Activated CD4-positive, alpha-beta T cell treated with anti-CD3 and anti-CD28 coated beads, Interleukin-2, Interleukin-6, amounts not matched to agents 100 ng/mL and 50 ng/mL, durations not matched to agents 16 hours and 8 hours (primary cell): ENCODE measurements at regions not wholly inside any gene's neighbourhood (a gene's known extent, or its start where the extent isn't known, plus 50 kb on each side); places are given as distances from the start of the nearest gene placed in this dataset.

Experiments used
- DNase-seq: peaks from one replicate; pipeline ENCODE4 v3.0.0-alpha.2; 2020

DNA sequence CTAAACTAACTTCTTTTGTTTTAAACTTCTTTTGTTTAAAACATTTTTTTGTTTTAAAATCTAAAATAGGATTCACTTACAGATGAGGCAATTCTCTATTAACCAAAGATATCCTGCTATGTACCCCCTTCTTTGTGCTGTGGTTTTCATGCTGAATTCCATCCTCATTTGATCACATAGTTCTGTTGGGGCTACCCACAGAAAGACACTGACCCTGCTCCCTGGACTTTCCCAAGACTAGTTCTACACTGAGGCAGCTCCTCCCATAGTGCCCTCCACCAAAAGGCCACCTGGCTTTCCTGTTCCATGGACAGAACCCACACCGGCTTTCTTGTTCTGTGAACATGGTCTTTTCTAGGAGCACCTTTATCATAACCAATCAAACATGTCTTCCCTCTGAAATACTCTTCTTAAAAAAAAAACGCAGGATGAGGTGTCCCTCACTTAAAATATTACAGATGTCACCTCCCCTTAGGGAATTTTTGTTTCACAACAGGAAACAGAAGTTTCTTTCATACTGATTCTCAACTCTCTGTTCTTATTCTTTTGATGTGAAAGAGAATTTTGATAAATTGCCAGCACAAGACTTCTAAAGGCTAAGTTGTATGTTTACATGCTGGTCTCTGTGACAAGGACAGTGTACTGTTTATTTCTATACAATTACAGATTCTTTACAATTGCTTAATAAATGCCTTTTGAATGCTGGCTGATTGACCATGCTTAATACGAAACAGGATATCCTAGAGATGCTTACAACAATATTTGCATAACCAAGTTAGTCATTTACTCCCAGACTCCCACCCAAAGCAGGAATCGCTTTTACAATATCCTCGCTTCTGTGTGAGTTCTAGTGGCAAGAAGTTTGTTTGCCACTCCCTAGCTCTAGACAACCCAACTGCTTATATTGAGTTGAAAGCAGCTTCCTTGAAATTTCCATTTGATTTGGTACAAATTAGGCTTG lies 300.4 kb downstream of the DTWD2 start:
- DNase-seq = no peak

DNA sequence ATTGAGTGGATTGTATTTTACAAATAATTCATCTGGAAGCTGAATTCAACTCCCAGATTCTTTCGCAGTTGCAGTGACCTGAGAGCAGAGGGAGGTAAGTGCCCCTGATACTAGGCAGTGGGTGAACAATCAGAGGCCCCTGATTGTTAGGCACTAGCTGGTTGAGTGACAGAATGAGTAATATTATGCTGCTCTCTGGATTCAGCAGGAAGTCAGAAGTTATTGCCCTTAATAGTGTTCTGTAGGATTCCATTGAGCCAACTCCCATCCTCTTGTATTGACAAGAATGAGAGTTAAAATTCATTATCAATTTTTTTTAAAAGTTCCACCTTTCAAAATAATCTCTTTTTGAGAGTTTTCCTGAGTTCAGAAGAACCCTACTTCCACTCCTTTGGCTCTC lies 301.2 kb downstream of the DTWD2 start:
- DNase-seq = no peak

- no peak for DNase-seq
These were observed 306.7 kb downstream of the DTWD2 start for GRCh38 chr5:118681655-118682054.

- no peak for DNase-seq
These were observed 308.9 kb downstream of the DTWD2 start for GRCh38 chr5:118679264-118679940.

DNA sequence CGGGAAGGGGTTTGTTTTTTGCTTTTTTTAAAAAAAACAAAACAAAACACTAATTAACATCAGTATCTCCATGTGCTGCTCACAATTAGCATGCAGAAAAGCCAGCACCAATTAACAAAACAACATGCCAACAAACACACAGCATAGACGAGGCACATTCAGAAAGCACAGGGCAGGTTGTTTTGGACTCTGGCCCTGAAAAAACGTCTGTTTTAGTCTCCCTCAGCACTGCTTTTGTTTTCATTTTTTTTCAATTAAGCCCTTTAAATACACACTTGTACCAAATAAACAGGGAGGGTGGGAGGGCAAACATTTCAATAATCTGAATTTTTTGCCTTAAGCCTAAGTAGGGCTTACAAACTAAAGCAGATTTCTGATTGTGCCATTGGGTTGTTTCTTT lies 309.6 kb downstream of the DTWD2 start:
- DNase-seq = no peak

DNA sequence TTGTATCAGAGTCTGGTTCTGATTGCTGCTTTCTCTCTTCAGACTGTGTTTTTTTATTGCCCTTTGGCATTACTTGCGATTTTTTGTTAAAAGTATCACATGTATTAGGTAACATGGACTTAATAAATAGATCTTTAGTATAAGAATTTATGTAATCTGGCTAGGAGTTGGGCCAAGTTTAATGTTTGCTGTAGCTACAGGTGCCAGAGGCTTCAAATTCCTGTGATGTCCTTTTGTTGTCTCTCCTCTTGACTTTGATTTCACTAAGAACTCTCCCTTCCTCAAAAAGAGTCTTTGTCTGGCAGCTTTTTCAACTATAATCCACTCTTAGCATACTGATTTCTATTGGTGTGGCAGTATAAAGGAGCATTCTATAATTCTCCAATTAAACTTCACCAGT lies 313.1 kb downstream of the DTWD2 start:
- DNase-seq = no peak

- DNase-seq = no peak
These were observed 330.8 kb downstream of the DTWD2 start for GRCh38 chr5:118657576-118657975.

DNA sequence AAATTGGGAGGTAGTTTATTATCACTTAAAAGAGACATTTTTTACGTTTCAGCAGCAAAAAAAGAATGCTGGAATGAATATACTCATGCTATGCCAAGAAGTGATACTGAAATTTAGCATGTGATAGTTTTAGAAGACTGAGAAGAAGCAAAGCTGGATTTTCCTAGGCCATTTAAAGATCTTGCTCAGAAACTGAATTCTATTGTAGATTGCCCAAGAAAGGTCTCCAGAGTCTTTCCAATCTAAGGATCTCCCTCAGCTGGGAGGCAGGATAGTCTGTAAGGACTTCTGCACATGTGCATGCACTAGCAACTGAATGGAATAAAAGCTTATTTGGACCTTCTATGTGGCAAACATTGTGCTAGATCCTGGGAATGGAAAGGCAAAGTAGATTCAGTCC lies 334.5 kb downstream of the DTWD2 start:
- DNase-seq = no peak

DNA sequence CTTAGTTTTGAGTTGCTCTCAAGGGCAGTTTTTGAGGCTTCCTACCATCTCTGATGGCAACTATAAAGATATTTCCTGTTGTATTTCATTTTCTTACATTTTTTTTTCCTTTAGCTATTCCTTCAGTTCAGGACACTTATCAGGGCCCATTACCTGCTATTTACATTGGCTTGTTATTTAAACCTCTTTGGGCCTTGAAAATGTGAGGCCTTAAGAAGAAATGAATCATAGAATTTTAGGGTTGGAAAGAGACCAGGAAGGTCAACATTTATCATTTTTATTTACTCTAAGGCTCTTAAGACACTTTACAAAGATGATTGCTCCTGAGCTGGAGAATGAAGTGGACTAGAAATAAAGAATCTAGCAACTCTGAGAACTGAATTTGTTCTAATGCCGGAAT lies 335.2 kb downstream of the DTWD2 start:
- DNase-seq = no peak

- DNase-seq = no peak
These were observed 337.3 kb downstream of the DTWD2 start for GRCh38 chr5:118651002-118651401.

- no peak for DNase-seq
These were observed 340.8 kb downstream of the DTWD2 start for GRCh38 chr5:118647587-118647986.

- no peak for DNase-seq
These were observed 341.4 kb downstream of the DTWD2 start for GRCh38 chr5:118646917-118647316.

GRCh38 chr5:118637947-118638670 lies 350.2 kb downstream of the DTWD2 start:
- no peak for DNase-seq

GRCh38 chr5:118628660-118629354 lies 359.5 kb downstream of the DTWD2 start:
- DNase-seq = no peak

- DNase-seq = no peak
These were observed 368.1 kb downstream of the DTWD2 start for GRCh38 chr5:118620233-118620632.

- DNase-seq = no peak
These were observed 368.5 kb downstream of the DTWD2 start for GRCh38 chr5:118619823-118620222.

GRCh38 chr5:118616281-118616680 lies 372.1 kb downstream of the DTWD2 start:
- no peak for DNase-seq

DNA sequence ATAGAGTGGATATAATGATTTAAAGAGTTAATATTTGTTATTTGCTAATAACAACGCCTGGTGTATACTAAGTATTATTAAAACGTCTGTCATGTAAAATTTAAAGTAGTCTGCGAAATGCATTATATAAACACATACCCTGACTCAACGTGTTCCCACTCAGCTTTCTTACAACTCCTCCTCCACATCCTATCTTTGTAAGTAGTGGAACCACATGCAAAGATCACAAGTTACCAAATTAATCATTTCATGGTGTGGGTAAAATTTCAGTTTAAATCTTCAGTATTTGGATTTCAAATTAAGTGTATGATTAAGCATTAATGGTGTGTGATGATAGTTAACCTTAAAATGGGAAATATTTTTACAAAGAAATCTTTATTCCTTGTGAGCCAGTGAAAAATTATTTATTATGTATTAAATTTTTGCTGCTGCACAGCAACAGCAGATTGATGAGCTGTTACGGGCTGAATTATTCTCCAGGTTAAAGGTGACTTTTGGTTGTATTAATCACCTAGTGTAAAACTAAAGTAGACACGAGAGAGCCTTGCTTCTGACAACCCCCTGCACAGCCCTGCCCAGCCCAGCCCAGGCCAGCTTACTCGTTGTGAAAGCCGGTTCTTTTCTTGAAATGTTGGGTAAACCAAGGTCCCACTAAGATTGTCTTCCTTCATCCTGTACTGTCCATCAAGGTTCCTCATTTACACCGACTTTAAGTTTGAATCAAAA lies 373.5 kb downstream of the DTWD2 start:
- no peak for DNase-seq

DNA sequence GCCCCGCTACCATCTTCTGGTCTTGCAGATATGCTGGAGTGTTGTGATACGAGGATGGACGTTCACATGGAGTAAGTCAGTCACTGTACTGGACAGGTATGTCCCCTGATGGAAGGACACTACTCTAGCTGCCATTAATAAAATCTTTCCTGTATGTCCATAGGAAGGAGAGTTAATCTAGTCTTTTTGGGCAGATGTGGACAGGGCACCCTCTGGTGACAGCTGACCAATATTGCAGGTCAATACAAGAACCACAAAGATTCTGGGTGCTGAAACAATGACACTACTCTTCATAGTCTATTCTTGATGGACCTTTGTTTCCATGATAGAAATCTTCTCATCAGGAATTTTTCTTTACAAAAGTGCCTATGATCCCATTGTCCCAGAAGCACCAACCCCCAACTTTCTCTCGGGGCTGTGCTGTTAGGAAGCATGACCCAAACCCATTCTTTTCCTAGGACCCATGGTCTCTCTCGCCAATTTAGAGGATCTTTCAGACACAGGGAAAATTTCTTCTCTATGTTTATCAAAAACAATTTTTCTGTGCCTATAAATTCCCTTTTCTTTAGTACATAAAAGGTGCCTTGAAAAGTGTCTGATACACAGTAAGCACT lies 376.9 kb downstream of the DTWD2 start:
- peak; percentile 12 for DNase-seq

DNA sequence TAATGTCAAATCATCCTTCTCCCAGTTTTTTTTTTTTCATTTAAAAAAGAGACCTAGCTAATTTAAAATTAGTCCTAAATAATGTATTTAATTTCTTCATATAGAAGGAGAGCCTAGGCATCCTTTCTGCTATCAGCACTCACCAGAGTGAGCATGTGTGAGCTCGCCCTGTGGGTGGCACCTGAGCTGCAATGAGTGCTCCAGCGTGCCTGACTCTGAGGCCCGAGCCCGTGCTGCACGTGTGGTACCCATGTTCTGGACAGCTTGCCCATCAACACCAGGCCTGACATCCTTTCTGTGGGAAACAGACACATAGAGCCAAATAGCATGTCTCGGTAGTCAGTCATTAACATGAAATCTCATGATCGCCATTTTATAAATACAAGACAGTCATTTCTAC lies 381.4 kb downstream of the DTWD2 start:
- no peak for DNase-seq

- no peak for DNase-seq
These were observed 382.6 kb downstream of the DTWD2 start for GRCh38 chr5:118605761-118606160.

- no peak for DNase-seq
These were observed 384.2 kb downstream of the DTWD2 start for GRCh38 chr5:118604106-118604505.
